ENCODE measurements at regions not wholly inside any gene's neighbourhood (a gene's known extent, or its start where the extent isn't known, plus 50 kb on each side); places are given as distances from the start of the nearest gene placed in this dataset.

DNA sequence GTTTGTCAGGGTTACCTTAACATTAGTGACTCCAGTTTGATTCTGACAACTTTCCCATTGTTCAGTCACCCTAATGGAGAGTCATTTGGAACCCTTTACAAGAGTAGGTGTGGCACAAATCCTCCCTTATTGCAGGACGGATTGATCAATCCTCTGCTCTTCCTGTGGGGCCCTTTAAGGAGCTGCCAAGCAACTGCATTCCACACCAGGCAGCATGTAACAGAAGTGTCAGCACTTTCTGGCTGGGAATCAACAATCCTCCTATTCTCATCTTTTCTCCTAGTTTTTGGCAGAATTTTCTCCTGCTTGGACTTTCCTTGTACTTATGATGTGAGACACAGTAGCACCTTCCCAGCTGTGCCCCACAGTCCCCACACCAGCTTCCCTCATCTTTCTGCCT lies 177.8 kb downstream of the ST6GAL2 start:
- TF ChIP-seq, protein P1, sequence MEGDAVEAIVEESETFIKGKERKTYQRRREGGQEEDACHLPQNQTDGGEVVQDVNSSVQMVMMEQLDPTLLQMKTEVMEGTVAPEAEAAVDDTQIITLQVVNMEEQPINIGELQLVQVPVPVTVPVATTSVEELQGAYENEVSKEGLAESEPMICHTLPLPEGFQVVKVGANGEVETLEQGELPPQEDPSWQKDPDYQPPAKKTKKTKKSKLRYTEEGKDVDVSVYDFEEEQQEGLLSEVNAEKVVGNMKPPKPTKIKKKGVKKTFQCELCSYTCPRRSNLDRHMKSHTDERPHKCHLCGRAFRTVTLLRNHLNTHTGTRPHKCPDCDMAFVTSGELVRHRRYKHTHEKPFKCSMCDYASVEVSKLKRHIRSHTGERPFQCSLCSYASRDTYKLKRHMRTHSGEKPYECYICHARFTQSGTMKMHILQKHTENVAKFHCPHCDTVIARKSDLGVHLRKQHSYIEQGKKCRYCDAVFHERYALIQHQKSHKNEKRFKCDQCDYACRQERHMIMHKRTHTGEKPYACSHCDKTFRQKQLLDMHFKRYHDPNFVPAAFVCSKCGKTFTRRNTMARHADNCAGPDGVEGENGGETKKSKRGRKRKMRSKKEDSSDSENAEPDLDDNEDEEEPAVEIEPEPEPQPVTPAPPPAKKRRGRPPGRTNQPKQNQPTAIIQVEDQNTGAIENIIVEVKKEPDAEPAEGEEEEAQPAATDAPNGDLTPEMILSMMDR (IDR thresholded peaks at IDR 0.05; ENCODE audit: control insufficient read depth, insufficient read depth, low read depth, low read length, missing control alignments), result no peak
- DNase-seq (ENCODE audit: low read depth), result no peak
- no peak overlapping the region for H3K4me3 ChIP-seq (ENCODE audit: control insufficient read depth, low read depth, low read length)

DNA sequence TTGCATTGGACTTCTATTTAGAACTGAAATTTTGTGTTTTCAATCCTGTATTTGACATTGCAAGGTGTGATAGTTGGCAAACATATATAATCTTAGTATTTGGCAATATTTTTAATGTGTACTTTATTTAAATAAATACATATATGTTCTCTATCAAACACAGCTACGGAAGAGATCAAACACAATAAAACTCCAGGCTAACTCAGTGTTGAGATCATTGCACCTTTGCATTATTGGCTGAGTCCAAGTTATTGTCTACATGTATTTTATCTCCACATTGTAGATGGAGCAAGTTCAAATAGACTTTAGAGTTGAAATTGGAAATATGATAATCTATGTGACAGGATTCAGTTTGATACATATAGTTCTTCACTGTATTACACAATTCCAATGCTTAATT lies 176.7 kb downstream of the ST6GAL2 start:
- no peak for DNase-seq (ENCODE audit: low read depth)
- TF ChIP-seq, protein P1 (IDR thresholded peaks at IDR 0.05; ENCODE audit: control insufficient read depth, insufficient read depth, low read depth, low read length, missing control alignments), result no peak
- no peak overlapping the region for H3K4me3 ChIP-seq (ENCODE audit: control insufficient read depth, low read depth, low read length)

DNA sequence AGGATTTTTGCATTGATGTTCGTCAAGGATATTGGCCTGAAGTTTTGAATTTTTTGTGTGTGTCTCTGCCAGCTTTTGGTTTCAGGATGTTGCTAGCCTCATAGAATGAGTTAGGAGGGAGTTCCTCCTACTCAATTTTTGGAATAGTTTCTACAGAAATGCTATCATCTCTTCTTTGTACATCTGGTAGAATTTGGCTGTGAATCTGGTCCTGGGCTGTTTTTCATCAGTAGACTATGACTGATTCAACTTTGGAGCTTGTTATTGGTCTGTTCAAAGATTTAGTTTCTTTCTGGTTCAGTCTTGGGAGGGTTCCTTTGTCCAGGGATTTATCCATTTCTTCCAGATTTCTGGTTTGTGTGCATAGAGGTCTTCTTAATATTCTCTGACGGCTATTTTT lies 166.7 kb downstream of the ST6GAL2 start:
- TF ChIP-seq, protein P1 (IDR thresholded peaks at IDR 0.05; ENCODE audit: control insufficient read depth, insufficient read depth, low read depth, low read length, missing control alignments), result no peak
- DNase-seq (ENCODE audit: low read depth), result no peak

DNA sequence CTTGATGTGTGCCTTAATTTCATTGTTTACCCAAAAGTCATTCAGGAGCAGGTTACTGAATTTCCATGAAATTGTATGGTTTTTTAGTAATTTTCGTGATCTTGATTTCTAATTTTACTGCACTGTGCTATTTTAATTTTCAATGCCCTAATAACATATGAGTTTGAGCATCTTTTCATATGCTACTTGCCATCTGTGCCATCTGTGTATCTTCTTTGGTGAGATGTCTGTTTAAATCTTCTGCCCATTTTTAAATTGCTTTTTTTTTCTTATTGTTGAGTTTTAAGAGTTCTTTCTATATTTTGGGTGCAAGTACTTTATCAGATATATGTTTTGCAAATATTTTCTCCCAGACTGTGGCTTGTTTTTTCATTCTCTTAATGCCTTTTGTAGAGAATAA lies 165.9 kb downstream of the ST6GAL2 start:
- TF ChIP-seq, protein P1 (IDR thresholded peaks at IDR 0.05; ENCODE audit: control insufficient read depth, insufficient read depth, low read depth, low read length, missing control alignments), result no peak
- no peak overlapping the region for H3K4me3 ChIP-seq (ENCODE audit: control insufficient read depth, low read depth, low read length)
- no peak for DNase-seq (ENCODE audit: low read depth)

More for the DNA sequence above, 166.7 kb downstream of the ST6GAL2 start:
- no peak overlapping the region for H3K4me3 ChIP-seq (ENCODE audit: control insufficient read depth, low read depth, low read length)

DNA sequence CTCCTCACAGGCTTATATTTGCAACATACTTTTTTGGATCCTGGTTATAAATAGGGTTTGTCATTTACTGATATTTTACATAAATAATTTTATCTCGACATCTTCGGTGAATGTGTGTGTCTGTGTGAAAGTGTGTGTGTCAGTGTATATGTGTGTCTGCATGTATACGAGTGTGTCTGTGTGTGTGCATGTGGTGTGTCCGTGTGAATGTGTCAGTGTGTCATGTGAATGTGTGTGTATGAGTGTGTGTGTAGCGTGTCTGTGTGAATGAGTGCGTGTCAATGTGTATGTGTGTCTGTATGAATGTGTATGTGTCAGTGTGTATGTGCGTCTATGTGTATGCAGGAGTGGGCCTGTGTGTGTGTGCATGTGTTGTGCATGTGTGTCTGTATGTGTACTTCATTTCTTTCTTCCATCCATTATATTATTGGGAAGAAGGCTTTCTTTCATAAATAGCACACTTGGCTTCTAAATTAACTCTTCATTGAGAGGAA lies 161.6 kb downstream of the ST6GAL2 start:
- TF ChIP-seq, protein P1 (IDR thresholded peaks at IDR 0.05; ENCODE audit: control insufficient read depth, insufficient read depth, low read depth, low read length, missing control alignments), result no peak
- DNase-seq (ENCODE audit: low read depth), result no peak
- H3K4me3 ChIP-seq (ENCODE audit: control insufficient read depth, low read depth, low read length), result no peak overlapping the region

DNA sequence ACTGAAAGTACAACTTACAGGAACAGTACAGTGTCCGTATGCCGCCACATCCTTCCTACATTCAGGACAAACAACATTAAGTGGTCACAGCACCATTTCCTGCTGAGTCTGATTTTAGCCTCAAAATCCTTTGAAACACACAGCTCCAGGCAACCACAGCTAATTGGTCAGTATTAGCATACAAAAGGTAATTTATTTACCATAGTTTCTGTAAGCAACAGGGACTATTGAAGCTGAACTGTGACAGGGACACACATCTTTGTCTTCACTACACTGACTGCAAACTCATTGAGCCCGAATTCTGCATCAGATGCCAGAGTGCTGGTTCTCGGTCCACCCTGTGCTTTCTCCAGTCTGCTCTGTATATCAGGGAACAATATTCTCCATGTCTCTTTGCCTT lies 151.8 kb downstream of the ST6GAL2 start:
- TF ChIP-seq, protein P1 (IDR thresholded peaks at IDR 0.05; ENCODE audit: control insufficient read depth, insufficient read depth, low read depth, low read length, missing control alignments), result no peak
- no peak for DNase-seq (ENCODE audit: low read depth)
- H3K4me3 ChIP-seq (ENCODE audit: control insufficient read depth, low read depth, low read length), result no peak overlapping the region

DNA sequence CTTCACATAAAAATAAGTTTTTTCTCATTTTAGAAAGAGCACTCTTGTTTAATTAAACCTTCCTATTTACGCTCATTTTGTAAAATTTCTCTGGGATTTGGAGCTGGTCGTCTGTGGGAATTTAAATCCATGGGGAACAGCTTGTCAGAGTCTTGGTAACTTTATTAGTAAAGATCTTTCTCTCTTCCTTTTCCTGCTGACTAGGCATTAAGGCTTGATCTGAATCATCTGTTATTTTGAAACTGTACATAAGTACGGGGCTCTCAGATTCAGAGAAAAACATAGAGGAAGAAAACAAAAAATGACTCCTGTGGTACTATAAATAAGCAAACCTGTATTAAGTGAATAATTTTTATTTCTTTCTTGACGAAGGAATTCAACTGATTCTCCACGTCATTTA lies 150.2 kb downstream of the ST6GAL2 start:
- no peak for DNase-seq (ENCODE audit: low read depth)
- TF ChIP-seq, protein P1 (IDR thresholded peaks at IDR 0.05; ENCODE audit: control insufficient read depth, insufficient read depth, low read depth, low read length, missing control alignments), result no peak

More for the DNA sequence above, 150.2 kb downstream of the ST6GAL2 start:
- no peak overlapping the region for H3K4me3 ChIP-seq (ENCODE audit: control insufficient read depth, low read depth, low read length)
